GM21619 (cell line): ENCODE measurements at regions not wholly inside any gene's neighbourhood (a gene's known extent, or its start where the extent isn't known, plus 50 kb on each side); places are given as distances from the start of the nearest gene placed in this dataset.
"Not testable (repeated sequence)": the region's sequence is repeated elsewhere in the genome, so short reads cannot be mapped to it uniquely, and the experiment has no call there.

Experiments
- ATAC-seq: cut with Tn5 transposase; IDR thresholded peaks from one replicate; pipeline ENCODE4 v1.9.1; 2021; ENCODE audit not compliant: unreplicated experiment

GRCh38 chr4:57199267-57199666 lies 89.1 kb upstream of the IGFBP7 start:
- no peak for ATAC-seq

- no peak for ATAC-seq
These were observed 85.4 kb upstream of the IGFBP7 start for GRCh38 chr4:57195622-57196021.

GRCh38 chr4:57194068-57194611 lies 84.0 kb upstream of the IGFBP7 start:
- no peak for ATAC-seq

- no peak for ATAC-seq
These were observed 83.1 kb upstream of the IGFBP7 start for GRCh38 chr4:57193209-57193810.

- no peak for ATAC-seq
These were observed 81.4 kb upstream of the IGFBP7 start for GRCh38 chr4:57191523-57192034.

GRCh38 chr4:57190601-57191481 lies 80.7 kb upstream of the IGFBP7 start:
- ATAC-seq, result peak; percentile 64

- no peak for ATAC-seq
These were observed 77.1 kb upstream of the IGFBP7 start for GRCh38 chr4:57187246-57187645.

GRCh38 chr4:57184378-57185029 lies 74.3 kb upstream of the IGFBP7 start:
- ATAC-seq, result no peak

- no peak for ATAC-seq
These were observed 72.1 kb upstream of the IGFBP7 start for GRCh38 chr4:57182132-57182874.

GRCh38 chr4:57173136-57173535 lies 63.0 kb upstream of the IGFBP7 start:
- ATAC-seq, result not testable (repeated sequence)

GRCh38 chr4:57172065-57172464 lies 61.9 kb upstream of the IGFBP7 start:
- ATAC-seq, result no peak

GRCh38 chr4:57168982-57169381 lies 58.8 kb upstream of the IGFBP7 start:
- no peak for ATAC-seq

- ATAC-seq, result peak; percentile 97
These were observed 53.6 kb upstream of the IGFBP7 start for GRCh38 chr4:57163530-57164459.

- ATAC-seq, result no peak
These were observed 52.4 kb upstream of the IGFBP7 start for GRCh38 chr4:57162499-57163019.
